Peyer's patch (tissue), 4 donors: ENCODE measurements at regions not wholly inside any gene's neighbourhood (a gene's known extent, or its start where the extent isn't known, plus 50 kb on each side); places are given as distances from the start of the nearest gene placed in this dataset.

Experiments used
- POLR2A ChIP-seq, 2 donors: fragments of 450-650 bp; IDR thresholded peaks; one replicate each; pipeline ENCODE4 v1.5.1; 2017; ENCODE audit warnings: antibody characterized with exemption in 2 of 2, mild to moderate bottlenecking in 2 of 2, moderate library complexity in 2 of 2
- TF ChIP-seq, protein P1 (sequence below), 6 experiments: fragments of 450-650 bp in 4 of 6; fragments of 200-600 bp in 2 of 6; sonication (generic) in 1 of 6; IDR thresholded peaks; one replicate each; pipeline ENCODE4 v1.5.1; 2017 to 2019; ENCODE audit warnings: antibody characterized with exemption in 6 of 6, mild to moderate bottlenecking in 3 of 6, moderate library complexity in 1 of 6

DNA sequence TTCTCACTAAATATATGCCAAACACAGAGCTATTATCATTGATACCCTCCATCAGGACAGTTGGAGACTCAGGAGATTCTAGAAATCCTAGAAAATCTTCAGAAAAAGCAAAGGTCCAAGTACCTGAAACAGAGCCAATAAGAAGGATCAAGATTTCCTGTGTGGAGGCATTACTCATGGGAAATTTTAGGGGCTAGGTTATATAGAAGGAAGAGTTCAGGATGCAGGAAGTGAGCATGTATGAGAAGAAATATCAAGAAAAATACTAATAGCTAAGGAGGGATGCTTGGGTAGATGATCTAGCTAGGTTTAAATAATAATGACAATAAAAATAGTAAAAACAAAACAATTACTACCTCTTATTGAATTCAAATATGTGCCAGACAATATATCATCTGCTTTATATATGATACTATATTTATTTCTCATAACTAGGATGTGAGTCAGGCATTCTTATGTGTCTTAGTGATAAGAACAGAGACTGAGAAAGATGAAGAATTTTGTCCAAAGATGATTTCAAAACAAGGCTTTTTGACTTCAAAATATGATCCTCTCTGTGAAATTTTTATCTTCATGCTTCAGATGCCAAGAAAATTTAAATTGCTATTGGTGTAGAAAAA lies 66.4 kb upstream of the HHIP start:
- TF ChIP-seq, protein P1, sequence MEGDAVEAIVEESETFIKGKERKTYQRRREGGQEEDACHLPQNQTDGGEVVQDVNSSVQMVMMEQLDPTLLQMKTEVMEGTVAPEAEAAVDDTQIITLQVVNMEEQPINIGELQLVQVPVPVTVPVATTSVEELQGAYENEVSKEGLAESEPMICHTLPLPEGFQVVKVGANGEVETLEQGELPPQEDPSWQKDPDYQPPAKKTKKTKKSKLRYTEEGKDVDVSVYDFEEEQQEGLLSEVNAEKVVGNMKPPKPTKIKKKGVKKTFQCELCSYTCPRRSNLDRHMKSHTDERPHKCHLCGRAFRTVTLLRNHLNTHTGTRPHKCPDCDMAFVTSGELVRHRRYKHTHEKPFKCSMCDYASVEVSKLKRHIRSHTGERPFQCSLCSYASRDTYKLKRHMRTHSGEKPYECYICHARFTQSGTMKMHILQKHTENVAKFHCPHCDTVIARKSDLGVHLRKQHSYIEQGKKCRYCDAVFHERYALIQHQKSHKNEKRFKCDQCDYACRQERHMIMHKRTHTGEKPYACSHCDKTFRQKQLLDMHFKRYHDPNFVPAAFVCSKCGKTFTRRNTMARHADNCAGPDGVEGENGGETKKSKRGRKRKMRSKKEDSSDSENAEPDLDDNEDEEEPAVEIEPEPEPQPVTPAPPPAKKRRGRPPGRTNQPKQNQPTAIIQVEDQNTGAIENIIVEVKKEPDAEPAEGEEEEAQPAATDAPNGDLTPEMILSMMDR (IDR thresholded peaks at IDR 0.05) = no peak
- TF ChIP-seq POLR2A (IDR thresholded peaks at IDR 0.05) = no peak
